DOHH2 (cell line): ENCODE measurements at regions not wholly inside any gene's neighbourhood (a gene's known extent, or its start where the extent isn't known, plus 50 kb on each side); places are given as distances from the start of the nearest gene placed in this dataset.

ENCODE experiments used
- EZH2phosphoT487 ChIP-seq: fragments of 200-600 bp; sonication (generic); IDR thresholded peaks from 2 replicates; pipeline ENCODE4 v1.6.1; 2017; ENCODE audit warnings: borderline replicate concordance, mild to moderate bottlenecking, antibody characterized with exemption, low read length, moderate library complexity, mixed read lengths
- TF ChIP-seq, protein P1 (sequence below): fragments of 200-600 bp; sonication (generic); IDR thresholded peaks from one replicate; pipeline ENCODE4 v1.5.1; 2014; ENCODE audit warnings: antibody characterized with exemption, mild to moderate bottlenecking, low read depth, low read length; ENCODE audit not compliant: poor library complexity, severe bottlenecking

DNA sequence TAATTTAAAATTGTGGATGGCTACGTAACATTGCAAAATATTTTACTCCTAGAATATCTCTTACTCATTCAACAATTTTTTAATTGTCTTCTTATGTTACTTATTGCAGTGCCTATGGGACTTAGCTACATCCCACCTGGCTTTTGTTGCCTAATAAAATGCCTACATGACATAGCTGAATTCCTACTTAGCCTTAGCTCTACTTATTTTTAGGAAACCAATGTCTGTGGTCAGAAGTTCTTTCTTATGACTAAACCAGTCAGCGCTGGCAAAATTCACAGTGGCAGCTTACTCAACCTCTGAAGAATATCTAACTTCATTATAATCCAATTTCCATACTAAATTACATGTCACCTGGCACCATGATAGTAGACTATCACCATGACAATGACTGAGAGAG, 1612.4 kb upstream of the LRRTM3 start:
- TF ChIP-seq, protein P1, sequence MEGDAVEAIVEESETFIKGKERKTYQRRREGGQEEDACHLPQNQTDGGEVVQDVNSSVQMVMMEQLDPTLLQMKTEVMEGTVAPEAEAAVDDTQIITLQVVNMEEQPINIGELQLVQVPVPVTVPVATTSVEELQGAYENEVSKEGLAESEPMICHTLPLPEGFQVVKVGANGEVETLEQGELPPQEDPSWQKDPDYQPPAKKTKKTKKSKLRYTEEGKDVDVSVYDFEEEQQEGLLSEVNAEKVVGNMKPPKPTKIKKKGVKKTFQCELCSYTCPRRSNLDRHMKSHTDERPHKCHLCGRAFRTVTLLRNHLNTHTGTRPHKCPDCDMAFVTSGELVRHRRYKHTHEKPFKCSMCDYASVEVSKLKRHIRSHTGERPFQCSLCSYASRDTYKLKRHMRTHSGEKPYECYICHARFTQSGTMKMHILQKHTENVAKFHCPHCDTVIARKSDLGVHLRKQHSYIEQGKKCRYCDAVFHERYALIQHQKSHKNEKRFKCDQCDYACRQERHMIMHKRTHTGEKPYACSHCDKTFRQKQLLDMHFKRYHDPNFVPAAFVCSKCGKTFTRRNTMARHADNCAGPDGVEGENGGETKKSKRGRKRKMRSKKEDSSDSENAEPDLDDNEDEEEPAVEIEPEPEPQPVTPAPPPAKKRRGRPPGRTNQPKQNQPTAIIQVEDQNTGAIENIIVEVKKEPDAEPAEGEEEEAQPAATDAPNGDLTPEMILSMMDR, result no peak
- TF ChIP-seq EZH2phosphoT487, result no peak
